ENCODE measurements at regions not wholly inside any gene's neighbourhood (a gene's known extent, or its start where the extent isn't known, plus 50 kb on each side); places are given as distances from the start of the nearest gene placed in this dataset.
"Not testable (repeated sequence)": the region's sequence is repeated elsewhere in the genome, so short reads cannot be mapped to it uniquely, and the experiment has no call there.

DNA sequence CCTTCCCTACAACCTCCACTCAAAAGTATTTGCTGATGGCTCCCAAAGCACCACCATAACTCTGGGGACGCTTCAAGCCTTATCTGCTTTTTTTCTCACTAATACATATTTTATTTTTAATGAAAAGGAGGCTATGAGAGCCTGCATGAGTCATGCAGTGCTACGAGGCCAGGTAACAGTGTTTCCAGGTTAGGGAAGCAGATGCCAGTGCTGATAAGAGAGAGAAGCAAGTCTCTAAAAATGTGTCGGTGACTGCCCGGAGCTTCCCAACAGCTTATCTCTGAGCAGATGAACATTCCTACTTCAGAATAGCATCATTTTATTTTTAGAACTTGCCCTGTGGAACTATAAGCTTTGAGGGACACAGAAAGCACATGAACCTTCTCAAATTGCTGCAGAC, 931.5 kb downstream of the CCSER2 start:
- no peak for DNase-seq

DNA sequence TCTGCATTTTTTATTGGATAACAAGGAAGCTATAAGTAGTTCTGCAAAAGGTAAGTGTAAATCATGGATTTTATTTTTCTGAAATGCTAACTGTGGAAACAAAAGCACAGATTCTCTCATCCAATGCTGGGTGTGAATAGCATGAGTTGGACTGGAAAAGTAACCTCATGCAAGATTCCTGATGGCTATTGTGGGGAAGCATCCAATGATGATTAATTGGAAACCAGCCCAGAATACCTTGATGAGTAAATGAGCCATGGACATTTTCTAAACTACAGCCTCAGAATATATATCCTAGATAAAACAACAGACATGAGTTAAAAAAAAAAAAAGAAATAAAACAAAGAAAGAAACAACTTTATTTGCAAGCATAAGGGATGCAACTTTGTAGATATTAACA, 934.6 kb downstream of the CCSER2 start:
- DNase-seq = no peak

DNA sequence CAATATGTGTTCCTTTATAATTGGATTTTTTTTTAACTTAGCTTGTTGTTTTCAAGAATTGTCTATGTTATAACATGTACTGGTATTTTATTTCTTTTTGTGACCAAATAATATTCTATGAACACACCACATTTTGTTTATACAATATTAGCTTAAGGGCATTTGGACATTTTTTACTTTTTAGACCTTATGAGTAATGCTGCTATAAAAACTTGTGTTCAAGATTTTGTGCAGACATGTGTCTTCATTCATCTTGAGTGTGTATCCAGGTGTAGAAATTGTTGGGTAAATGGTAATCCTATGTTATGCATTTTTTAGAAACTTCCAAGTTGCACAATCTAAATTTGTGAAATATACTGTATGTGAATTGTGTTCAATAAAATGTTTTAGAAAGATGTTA, 936.7 kb downstream of the CCSER2 start:
- DNase-seq = no peak

DNA sequence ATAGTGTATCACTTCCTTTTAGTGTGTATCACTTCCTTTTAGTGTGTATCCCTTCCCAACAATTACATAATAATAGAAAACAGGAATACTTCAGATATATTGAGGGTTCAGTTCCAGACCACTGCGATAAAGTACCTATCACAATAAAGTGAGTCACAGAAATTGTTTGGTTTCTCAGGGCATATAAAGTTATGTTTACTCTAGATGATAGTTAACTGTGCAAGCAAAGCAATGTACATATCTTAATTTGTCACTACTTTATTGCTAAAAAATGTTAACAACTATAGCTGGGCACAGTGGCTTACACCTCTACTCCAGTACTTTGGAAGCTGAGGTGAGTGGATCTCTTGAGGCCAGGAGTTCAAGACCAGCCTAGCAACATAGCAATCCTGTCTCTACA, 938.4 kb downstream of the CCSER2 start:
- no peak for DNase-seq

DNA sequence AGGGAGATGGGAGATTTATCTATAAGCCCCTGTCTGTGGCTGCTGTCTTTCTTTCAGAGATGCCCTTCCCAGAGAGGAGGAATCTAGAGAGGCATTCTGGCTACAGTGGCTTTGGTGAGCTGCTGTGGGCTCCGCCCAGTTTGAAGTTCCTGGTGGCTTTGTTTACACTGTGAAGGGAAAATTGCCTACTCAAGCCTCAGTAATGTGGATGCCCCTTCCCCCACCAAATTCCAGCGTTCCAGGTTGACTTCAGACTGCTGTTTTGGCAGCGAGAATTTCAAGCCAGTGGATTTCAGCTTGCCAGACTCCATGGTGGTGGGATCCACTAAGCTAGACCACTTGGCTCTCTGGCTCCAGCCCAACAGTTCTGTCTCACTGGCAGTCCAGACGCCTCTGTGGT, 951.6 kb downstream of the CCSER2 start:
- no peak for DNase-seq

DNA sequence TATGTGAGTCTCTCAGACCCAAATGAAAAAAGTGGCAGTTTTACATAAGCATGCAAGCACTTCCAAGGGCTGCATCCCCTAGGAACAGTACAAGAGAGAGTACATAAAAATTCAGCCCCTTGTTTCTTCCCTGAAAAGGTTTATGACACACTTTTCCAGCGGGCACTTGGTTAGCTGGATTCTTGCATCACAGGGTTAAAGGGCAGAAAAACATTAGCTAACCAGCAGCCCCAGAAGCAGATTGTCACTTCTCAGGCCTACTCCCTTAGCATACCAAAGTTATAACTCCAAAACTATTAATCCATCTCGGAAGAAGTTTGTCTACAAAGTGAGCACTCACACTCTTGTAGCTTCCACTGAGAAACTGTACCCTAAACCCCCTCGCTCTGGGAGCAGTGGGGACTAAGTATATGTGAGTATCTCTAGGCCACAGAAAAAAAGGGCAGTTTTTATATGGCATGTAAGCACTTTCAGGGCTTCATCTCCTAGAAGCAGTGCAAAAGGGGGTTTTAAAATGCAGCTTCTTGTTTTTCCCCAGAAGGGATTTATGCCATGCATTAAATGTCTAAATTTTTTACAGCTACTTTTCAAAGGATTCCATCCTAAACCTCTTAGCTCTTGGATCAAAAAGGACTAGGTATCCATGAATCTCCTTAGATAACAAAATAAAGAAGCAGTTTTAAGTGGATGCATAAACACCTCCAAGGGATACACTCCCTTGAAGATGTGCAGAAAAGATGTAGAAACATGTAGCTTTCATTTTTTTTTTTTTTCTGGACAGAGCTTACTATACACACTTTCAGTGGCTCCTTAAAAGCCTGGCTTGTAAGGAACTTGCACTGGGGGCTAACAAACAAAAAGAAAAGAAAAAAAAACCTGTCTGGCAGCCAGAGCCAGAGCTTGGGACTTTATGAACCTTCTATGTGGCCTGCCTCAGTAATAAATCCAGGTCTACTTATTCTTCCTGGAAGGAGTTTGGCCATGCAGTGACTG, 956.7 kb downstream of the CCSER2 start:
- no peak for DNase-seq

DNA sequence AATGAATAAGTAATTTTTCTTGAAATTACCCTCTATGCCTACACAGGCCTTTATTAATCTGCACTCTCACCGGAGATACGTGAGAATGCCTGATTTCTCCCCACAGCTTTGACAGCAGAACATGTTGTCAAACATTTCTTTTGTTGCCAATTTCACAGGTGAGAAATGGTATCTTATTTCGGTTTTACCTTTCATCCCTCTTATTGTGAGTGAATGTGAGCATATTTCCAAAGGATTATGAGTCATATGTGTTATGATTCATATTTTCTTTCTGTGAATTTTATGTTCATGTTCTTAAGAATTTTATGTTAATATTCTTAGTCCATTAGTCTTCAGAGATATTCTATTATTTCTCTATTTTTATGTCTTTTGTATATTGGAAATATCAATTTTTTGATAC, 965.1 kb downstream of the CCSER2 start:
- DNase-seq = no peak

DNA sequence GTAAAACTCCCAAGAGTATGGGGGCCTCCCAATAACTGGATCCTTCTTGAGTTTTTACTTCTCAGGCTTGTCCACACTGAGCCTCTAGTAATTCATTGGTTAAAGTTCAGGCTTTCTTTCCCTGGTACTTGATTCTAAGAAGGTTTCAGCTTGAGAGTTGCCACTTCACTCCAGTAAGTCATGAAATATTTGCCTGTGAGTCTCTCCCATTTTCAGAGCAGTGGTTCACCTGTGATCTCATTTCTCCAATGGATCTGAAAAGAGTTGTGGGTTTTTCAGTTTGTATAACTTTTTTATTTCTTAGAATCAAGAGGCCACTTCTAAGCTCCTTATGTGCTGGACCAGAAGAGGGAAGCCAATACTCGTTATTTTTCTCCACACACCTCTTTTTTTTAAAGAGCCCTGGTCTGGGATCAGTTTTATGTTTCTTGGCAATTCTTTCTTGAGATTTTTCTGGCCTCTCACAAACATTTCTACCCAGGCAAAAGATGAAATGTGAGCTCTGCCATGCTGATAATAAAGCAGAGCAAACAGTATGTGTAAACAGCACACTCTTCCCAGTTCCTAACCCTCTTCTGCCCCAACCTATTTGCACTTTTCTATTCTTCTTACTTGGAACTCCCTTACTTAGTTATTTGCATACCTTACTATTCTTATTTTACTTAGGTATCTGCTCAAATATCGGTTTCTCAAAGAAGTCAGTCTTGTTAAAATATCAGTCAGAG, 983.4 kb downstream of the CCSER2 start:
- DNase-seq = no peak

DNA sequence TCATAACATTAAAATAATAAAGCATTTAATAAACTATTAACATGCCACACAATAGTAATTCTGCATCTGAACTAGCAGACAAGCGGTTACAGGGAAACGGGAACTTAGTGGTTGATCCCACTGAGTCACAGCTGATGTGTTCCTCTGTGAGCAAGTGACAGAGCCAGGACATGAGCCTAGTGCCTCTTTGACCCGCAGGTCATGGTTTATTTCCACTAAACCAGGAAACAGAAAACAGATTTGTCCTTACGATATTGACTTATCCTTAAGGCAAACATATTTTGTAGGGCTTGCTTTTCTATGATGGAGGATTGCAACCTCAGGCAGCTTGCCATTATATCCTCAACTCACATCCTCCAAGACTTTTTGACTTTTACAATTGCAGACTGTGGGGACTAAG, 987.3 kb downstream of the CCSER2 start:
- no peak for DNase-seq

DNA sequence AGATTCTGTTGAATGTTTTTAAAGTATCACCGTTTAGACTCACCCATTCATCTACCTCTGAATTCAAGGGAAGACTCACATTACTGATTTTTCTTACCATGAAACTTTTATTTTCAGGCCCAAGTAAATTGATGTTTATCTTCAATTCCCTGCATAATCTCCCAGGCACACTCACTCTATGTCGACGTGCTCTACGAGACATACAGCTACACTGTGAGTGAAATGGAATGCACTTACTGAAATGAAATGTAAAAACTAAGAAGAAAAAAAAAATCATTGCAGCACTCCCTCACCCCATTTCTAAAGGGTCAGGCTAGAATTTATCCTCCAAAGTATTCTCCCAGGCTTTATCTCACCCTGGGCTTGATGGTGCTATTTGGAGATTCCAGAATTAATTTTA, 987.9 kb downstream of the CCSER2 start:
- no peak for DNase-seq

DNA sequence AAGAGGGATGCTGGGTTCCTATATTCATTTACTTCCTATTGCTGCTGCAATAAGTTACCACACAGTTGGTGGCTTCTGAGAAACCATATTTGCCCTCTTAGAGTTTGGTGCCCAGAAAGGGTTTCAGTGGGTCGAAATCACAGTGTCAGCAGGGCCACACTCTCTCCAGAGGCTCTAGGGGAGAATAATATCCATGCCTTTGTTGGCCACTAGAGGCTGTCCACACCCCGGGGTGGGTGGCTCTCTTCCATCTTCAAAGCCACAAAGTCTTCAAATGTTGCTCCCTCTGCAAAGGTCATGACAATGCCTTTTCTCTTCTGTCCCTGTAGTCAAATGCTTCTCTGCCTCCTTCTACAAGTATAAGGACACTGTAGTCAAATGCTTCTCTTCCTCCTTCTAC, 989.4 kb downstream of the CCSER2 start:
- DNase-seq = no peak

DNA sequence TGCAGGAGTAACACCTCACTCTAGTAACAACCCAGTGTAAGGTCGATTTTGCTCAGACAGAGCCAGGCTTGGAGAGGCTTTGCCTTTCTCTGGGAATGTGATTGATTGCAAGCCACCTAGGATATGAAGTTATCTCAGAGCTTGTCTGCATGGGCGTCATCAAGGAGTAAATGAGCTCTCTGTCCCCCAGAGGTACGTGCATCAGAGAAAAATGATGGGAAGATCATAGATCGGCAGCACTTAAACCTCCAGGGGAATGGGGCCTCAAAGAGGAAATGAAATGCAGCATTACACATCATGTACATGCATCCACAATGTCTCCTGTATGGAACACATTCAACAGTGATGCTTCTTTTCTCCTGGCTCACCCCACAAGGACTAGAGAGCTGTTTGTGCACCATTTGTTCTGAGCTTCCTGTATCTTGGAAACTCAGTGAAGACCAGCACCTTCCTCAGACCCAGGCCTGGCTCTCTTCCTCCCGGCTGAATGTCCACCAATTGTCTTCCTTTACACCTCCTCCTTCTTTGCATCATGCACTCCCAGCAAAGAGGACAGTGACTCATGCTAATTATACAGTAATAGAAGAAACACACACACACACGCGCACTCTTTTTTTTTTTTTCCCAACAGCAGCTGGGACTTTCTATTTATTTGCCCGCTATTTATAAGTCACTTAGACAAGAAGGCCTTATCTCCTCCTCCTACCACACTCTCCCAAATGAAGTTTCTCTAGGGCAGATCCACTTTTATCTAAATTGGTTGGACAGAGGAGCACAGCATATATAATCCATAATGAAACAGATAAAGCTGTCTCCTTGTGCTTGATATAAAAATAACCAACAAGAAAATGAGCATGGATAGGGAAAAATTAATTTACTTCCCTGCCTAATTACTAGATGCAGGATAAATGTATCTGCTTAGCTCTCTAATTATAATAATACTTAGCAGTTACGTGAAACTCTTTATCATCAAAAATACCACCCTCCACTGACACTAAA, 990.7 kb downstream of the CCSER2 start:
- DNase-seq = no peak

DNA sequence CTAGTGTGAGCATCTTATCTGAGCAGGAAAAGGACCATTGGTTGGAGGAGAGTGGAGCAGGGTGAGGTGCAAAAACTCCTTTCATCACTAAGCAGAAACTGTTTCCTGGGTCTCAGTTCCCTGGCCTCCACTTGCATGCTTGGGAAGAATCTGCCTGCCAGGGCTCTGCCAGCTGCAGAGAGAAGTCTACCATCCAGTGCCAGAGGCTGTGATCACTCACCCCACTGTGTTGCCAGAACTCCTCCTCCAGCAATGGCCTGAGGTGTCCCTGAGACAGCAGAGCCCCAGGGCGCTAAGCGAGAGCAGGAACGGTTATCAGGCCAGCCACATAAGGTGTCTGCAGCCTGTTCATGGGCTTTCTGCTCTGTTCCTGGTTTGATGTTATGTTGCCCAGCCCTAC, 991.4 kb downstream of the CCSER2 start:
- no peak for DNase-seq

DNA sequence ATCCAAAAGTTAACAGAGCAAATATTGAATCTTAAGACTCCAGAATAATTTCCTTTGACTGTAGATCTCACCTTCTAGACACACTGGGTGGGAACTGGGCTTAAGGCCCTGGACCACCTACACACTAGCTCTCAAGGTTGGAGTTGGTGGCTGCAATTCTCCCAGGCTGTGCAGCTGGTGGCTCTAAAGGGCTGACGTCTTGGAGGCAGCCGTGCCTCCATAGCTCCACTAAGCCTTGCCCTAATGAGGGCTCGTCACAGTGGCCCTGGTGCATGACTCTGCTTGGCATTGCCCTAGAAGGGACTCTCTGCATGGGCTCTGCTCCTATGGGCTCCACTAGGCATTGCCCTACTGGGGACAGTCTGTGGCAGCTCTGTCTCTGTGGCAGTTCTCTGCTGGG, 1005.2 kb downstream of the CCSER2 start:
- no peak for DNase-seq

DNA sequence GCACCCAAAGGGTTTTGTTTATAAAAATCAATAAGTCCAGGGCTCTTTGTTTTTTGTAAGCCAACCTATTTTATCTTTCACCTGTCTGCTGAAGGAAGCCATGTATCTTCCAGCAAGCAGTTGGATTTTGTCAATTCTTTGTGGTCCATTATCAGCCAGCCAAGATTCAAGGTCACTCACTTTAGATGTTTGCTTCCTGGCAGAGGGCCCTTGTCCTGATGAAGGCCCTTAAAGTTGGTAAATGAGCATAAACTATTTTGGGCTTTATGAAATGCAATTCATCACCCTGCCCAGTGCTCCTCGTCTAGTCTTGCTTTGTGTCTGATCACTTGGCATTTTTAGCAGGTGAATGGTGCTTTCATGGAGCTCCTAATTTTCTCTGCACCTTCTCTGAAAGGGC, 1004.2 kb downstream of the GRID1 start:
- DNase-seq = no peak

DNA sequence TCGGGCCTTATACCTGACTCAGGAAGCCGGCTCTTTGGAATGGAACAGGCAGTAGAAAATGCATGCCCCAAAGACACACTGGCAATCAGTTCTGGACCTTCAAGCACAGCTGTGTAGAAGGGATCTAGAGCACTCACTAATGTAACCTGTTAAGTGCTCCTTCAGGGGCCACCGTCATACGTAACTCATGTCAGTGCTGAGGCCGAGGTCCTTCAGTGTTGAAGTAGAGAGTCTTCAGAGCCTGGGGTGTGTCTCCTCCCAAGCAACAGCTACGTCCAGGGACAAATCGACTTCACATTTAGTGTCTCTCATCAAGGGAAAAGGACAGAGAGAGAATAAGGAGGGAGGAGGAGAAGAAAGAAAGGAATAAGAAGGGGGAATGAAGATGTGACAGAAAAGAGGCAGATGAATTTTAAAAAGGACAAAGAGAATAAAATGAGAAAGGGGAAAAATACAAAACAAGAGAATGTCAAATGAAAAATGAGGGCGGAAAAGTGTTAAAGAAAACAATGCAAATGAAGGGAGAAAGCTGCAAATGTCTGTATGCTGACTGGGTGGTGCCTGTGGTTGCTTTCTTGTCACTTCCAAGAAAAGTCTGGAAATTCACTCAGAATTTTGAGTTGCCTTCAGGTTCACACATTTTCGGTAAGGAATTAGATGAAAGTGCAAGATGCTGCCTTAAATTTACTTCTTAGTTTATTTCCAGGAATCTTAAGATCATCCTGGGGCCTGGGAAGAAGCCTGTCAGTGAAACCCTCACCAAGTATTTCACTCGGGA, 989.4 kb downstream of the GRID1 start:
- DNase-seq = no peak

DNA sequence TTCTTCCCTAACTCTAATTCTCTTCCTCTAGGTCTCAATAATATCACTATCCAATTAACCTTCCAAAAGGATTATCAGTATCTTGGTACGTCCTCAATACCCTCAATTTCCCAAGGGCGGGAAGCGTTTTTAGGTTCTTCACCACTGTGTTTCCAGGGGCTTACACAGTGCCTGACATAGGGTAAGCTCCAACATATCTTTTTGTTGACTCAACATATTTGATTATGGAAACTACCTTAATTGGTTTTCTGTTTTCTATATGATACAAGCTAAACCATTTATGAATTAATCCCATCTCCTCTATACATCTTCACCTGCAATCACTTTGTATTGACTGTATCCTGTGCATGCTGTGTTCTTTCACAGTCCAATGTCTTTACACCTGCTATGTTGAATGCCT, 987.3 kb downstream of the GRID1 start:
- DNase-seq = no peak

DNA sequence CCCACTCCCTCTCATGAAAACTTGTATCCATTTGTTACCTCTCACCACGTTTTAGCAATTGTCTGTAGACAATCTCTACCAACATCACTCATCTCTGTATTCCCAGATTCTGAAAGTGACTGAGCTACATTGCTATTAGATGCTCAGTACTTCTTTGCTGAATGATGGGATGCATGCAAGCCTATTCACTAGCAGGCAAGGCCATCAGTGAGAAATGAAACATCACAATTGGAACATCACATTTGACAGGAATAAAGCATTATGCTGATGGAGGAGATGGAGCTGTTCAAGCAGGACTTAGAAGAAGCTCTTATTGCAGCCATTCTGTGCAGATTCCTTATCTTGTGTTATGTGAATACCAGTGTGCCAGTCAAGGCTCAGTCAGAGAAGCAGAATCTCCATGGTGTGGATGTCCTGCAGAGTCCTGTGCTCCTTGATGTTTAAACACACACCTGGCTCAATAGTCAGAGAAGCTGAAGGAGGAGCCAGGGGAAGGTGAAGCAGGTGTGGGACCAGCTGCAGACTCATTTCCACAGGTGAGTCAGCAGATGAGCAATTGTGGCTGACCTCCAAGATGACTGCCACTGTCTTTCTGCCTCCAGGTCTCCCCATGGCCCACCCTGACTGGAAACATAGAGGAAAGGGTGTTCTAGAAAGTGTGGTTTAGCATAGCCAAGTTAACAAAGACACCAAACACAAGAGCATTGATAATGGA, 965.5 kb downstream of the GRID1 start:
- no peak for DNase-seq

DNA sequence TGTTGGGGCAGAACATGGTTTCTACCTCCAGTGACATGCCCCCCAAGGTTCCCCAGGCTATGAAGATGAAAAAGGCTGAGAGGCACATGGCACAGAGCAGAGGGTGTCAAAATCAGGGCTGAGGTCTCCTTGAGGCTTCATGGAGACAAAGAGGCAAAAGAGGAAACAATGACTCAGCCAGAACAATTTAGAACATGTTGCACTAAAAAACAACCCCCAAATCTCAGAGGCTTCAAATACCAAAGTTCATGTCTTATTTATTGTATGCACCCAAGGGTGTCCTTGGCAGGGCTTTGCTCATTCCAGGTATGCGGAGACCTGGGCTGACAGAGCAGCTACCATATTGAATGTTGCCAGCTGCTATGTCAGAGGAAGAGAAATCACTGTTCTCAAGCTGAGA, 964.1 kb downstream of the GRID1 start:
- no peak for DNase-seq

DNA sequence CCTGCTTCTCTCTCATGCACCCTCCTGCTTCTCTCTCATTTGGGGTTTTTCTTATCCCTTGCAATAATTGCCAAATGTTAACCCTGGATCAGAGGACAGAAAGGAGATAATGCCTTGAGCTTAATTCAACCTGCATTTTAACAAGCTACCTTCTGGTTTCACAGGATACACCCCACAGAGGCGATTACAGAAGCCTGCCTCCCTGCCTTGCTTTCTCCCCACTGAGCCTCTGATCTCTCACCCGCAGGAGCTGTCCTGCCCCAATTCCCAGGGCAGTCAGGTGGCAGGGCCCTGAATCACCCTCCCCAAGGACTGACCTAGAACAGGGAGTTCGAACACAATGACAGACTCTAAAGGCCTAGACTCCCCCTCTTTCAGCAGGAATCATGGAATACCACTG, 959.5 kb downstream of the GRID1 start:
- no peak for DNase-seq

DNA sequence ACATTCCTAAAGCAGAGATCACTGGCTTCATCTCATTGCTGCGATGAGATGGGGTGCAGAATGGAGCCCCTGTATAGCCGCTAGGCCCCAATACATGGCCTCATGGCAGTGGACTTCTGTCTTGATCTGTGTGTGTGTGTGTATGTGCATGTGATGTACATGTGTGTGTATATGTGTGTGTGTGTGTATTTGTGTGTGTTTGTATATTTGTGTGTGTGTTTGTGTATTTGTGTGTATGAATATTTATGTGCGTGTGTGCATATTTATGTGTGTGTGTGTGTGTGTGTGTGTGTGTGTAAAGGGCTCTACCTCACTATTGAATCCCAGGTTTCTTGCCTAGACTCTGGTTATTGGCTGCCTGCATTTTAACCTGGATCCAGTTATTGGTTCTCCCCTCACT, 958.2 kb downstream of the GRID1 start:
- DNase-seq = no peak

DNA sequence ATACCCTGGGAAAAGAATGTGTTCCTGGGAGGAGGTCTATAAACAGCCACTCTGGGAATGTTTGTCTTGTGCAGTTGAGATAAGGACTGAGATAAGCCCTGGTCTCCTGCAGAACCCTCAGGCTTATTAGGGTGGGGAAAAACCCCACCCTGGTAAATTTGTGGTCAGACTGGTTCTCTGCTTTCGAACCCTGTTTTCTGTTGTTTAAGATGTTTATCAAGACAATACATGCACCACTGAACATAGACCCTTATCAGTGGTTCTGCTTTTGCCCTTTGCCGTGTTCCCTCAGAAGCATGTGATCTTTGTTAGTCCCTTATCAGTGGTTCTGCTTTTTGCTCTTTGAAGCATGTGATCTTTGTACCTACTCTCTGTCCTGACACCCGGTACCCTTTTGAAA, 956.0 kb downstream of the GRID1 start:
- DNase-seq = not testable (repeated sequence)
